OCI-LY3 (cell line): ENCODE measurements at regions not wholly inside any gene's neighbourhood (a gene's known extent, or its start where the extent isn't known, plus 50 kb on each side); places are given as distances from the start of the nearest gene placed in this dataset.

Experiments
- H2AFZ ChIP-seq: fragments of 200-600, 300-600 bp; shearing (Covaris generic); 2 replicates; pipeline ENCODE4 v1.6.0; 2014; ENCODE audit warnings: antibody characterized with exemption, low read depth, low read length
- H3K27ac ChIP-seq: fragments of 200-600, 300-600 bp; sonication (generic); 2 replicates; pipeline ENCODE4 v1.5.1; 2014; ENCODE audit warnings: mild to moderate bottlenecking, low read length, moderate library complexity, mixed read lengths
- H3K27me3 ChIP-seq: fragments of 200-600, 300-600 bp; sonication (generic); 2 replicates; pipeline ENCODE4 v1.6.1; 2014; ENCODE audit warnings: low read depth, low read length, mixed read lengths
- H3K36me3 ChIP-seq: fragments of 200-600, 300-600 bp; sonication (generic); replicated peaks from 2 replicates; pipeline ENCODE3; 2014; ENCODE audit warnings: low read depth, low read length, mixed read lengths
- H3K4me1 ChIP-seq: fragments of 300-600, 200-600 bp; sonication (generic); 2 replicates; pipeline ENCODE4 v1.6.1; 2014; ENCODE audit warnings: low read length, mixed read lengths
- H3K4me2 ChIP-seq: fragments of 200-600, 300-600 bp; sonication (generic); 2 replicates; pipeline ENCODE4 v1.6.1; 2014; ENCODE audit warnings: low read length, mixed read lengths
- H3K4me3 ChIP-seq: fragments of 300-600, 200-600 bp; sonication (generic); 2 replicates; pipeline ENCODE4 v1.5.1; 2014; ENCODE audit warnings: antibody characterized with exemption, mild to moderate bottlenecking, low read length, moderate library complexity
- H3K79me2 ChIP-seq: fragments of 300-600, 200-600 bp; shearing (Covaris generic); 2 replicates; pipeline ENCODE4 v1.6.1; 2014; ENCODE audit warnings: mild to moderate bottlenecking, low read length, mixed read lengths
- H3K9ac ChIP-seq: fragments of 300-600, 200-600 bp; shearing (Covaris generic); 2 replicates; pipeline ENCODE4 v1.6.0; 2014; ENCODE audit warnings: mild to moderate bottlenecking, low read length, moderate library complexity
- H3K9me3 ChIP-seq: fragments of 200-600, 300-600 bp; shearing (Covaris generic); 2 replicates; pipeline ENCODE4 v1.6.1; 2014; ENCODE audit warnings: low read length, mixed read lengths; ENCODE audit not compliant: insufficient read depth
- H4K20me1 ChIP-seq: fragments of 200-600, 300-600 bp; sonication (generic); 2 replicates; pipeline ENCODE4 v1.6.1; 2016; ENCODE audit warnings: low read length, mixed read lengths; ENCODE audit not compliant: insufficient read depth
- CTCF ChIP-seq: fragments of 200-600, 300-600 bp; sonication (generic); IDR thresholded peaks from 2 replicates; pipeline ENCODE4 v1.5.1; 2014; ENCODE audit warnings: antibody characterized with exemption, low read length, low read depth
- EZH2phosphoT487 ChIP-seq: fragments of 200-600 bp; shearing (Covaris generic); IDR thresholded peaks from 2 replicates; pipeline ENCODE4 v1.6.1; 2018; ENCODE audit warnings: antibody characterized with exemption, mixed run types, low read depth

DNA sequence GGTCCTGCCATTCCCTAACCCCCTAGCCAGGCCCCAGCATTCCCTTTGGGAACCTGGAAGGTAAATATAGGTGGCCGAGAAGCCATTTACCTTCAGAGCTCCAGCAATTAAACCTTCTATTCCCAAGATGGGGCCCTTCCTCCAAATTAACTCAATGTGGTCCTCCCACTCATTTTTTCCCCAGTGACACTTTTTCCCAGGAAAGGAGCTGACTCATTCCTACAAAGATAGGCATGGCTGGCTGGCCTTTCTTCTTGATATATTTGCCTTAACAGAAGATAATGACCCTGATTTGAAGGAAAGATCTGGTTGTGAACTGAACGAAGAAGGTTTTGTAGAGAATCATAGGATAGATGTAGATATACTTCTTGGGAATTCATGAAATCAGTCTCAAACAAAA is 279.0 kb upstream of the VEPH1 start:
- TF ChIP-seq CTCF (no peak), EZH2phosphoT487 (no peak)
- Histone ChIP-seq H3K9me3 (no peaks in the 10 kb centered on the region), H3K4me1 (no peaks in the 10 kb centered on the region), H2AFZ (no peak overlapping the region), H3K79me2 (no peaks in the 10 kb centered on the region), H3K27ac (no peak overlapping the region), H3K4me2 (no peak overlapping the region), H3K27me3 (0 out of 2 replicates have a peak, but pooled peaks cover 4% of the 10 kb centered on the region), H3K9ac (no peak overlapping the region), H4K20me1 (no peaks in the 10 kb centered on the region), H3K36me3 (no peaks in the 10 kb centered on the region), H3K4me3 (no peak overlapping the region)

- no peaks in the 10 kb centered on the region for H3K4me1 ChIP-seq
- no peak overlapping the region for H3K4me2 ChIP-seq
- H4K20me1 ChIP-seq, result no peaks in the 10 kb centered on the region
- no peak overlapping the region for H3K27ac ChIP-seq
- 0 out of 2 replicates have a peak, but pooled peaks cover 4% of the 10 kb centered on the region for H3K27me3 ChIP-seq
- no peaks in the 10 kb centered on the region for H3K36me3 ChIP-seq
- no peaks in the 10 kb centered on the region for H3K9me3 ChIP-seq
- no peak overlapping the region for H3K9ac ChIP-seq
- no peak for TF ChIP-seq EZH2phosphoT487
- TF ChIP-seq CTCF, result no peak
- no peak overlapping the region for H3K4me3 ChIP-seq
- H3K79me2 ChIP-seq, result no peaks in the 10 kb centered on the region
- no peak overlapping the region for H2AFZ ChIP-seq
Observed at GRCh38 chr3:157776861-157777260, 273.6 kb upstream of the VEPH1 start.

DNA sequence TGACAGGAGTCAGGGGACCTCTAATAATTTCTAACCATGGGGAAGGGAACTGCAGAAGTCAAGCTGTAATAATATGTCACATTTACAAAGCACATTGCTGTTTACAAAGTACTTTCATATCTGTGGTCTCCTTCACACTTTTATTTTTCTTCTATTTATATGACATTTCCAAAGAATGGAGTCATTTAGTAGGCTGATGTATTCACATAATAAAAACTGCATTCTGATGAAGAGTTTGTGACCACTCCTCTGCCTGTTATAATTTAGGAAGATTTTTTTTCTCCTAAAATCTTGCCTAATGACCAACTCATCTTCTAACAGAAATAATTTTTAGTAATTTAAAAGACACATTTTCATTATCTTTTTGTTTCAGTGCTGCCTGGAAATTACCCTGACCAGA is 272.2 kb upstream of the VEPH1 start:
- Histone ChIP-seq H3K4me1 (no peaks in the 10 kb centered on the region), H4K20me1 (no peaks in the 10 kb centered on the region), H3K4me2 (no peak overlapping the region), H3K9me3 (no peaks in the 10 kb centered on the region), H2AFZ (no peak overlapping the region), H3K4me3 (no peak overlapping the region), H3K27me3 (no peaks in the 10 kb centered on the region), H3K9ac (no peak overlapping the region), H3K79me2 (no peaks in the 10 kb centered on the region), H3K27ac (no peak overlapping the region), H3K36me3 (no peaks in the 10 kb centered on the region)
- TF ChIP-seq EZH2phosphoT487 (no peak), CTCF (no peak)

DNA sequence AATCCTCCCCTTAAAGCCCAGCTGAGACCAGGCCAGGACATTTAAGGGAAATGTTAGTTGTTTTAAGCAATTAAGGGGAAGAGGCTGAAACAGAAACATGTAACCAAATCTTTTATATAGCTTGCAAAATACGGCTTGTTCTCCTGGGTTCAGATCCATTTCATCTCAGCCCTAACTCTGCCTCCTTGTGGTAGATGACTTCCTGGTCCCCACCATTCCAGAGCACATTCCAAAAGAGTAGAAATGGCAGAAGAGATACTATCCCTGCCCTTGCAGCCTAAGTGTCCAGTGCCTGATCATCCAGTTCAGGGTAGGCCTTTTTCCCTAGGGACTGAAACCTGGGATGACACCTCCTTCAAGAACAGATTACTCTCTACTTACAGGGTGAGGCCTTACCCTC is 266.2 kb upstream of the VEPH1 start:
- no peak overlapping the region for H3K27ac ChIP-seq
- no peak overlapping the region for H3K4me2 ChIP-seq
- no peaks in the 10 kb centered on the region for H4K20me1 ChIP-seq
- TF ChIP-seq EZH2phosphoT487 (no peak), CTCF (0 out of 2 replicates have a peak, but pooled peaks have one; percentile 8)
- H3K4me1 ChIP-seq, result no peaks in the 10 kb centered on the region
- no peaks in the 10 kb centered on the region for H3K27me3 ChIP-seq
- no peaks in the 10 kb centered on the region for H3K79me2 ChIP-seq
- no peaks in the 10 kb centered on the region for H3K9me3 ChIP-seq
- no peak overlapping the region for H3K4me3 ChIP-seq
- no peaks in the 10 kb centered on the region for H3K36me3 ChIP-seq
- no peak overlapping the region for H2AFZ ChIP-seq
- no peak overlapping the region for H3K9ac ChIP-seq
